ENCODE measurements at regions not wholly inside any gene's neighbourhood (a gene's known extent, or its start where the extent isn't known, plus 50 kb on each side); places are given as distances from the start of the nearest gene placed in this dataset.
"Not testable (repeated sequence)": the region's sequence is repeated elsewhere in the genome, so short reads cannot be mapped to it uniquely, and the experiment has no call there.

GRCh38 chr15:22262613-22263020 is 182.3 kb downstream of the OR4M2 start:
- H3K36me3 Mint-ChIP-seq (ENCODE audit: unreplicated experiment): peaks cover 12% of the 10 kb centered on the region
- H3K27me3 Mint-ChIP-seq (ENCODE audit: unreplicated experiment): peaks cover 9% of the 10 kb centered on the region
- H3K9me3 Mint-ChIP-seq (ENCODE audit: unreplicated experiment): peaks cover 20% of the 10 kb centered on the region
- no peak for DNase-seq
- no peak for TF ChIP-seq CTCF (IDR thresholded peaks at IDR 0.05; ENCODE audit: partially characterized antibody, unreplicated experiment)
- no peaks in the 10 kb centered on the region for H3K4me1 Mint-ChIP-seq (ENCODE audit: low read depth, unreplicated experiment)
- no peak overlapping the region for H3K4me3 Mint-ChIP-seq (ENCODE audit: unreplicated experiment)
- no peak overlapping the region for H3K27ac Mint-ChIP-seq (ENCODE audit: unreplicated experiment)

GRCh38 chr15:22263738-22264137 is 183.4 kb downstream of the OR4M2 start:
- Mint-ChIP-seq H3K4me3 (ENCODE audit: unreplicated experiment) (no peak overlapping the region), H3K4me1 (ENCODE audit: low read depth, unreplicated experiment) (no peaks in the 10 kb centered on the region), H3K27ac (ENCODE audit: unreplicated experiment) (no peak overlapping the region), H3K27me3 (ENCODE audit: unreplicated experiment) (peaks cover 9% of the 10 kb centered on the region), H3K36me3 (ENCODE audit: unreplicated experiment) (peaks cover 12% of the 10 kb centered on the region), H3K9me3 (ENCODE audit: unreplicated experiment) (peaks cover 20% of the 10 kb centered on the region)
- TF ChIP-seq CTCF (IDR thresholded peaks at IDR 0.05; ENCODE audit: partially characterized antibody, unreplicated experiment): no peak
- DNase-seq: no peak

GRCh38 chr15:22264272-22264671 is 183.9 kb downstream of the OR4M2 start:
- H3K27me3 Mint-ChIP-seq (ENCODE audit: unreplicated experiment); H3K4me1 Mint-ChIP-seq (ENCODE audit: low read depth, unreplicated experiment): not testable (repeated sequence)
- peaks cover 18% of the 10 kb centered on the region for H3K9me3 Mint-ChIP-seq (ENCODE audit: unreplicated experiment)

GRCh38 chr15:22265056-22265945 is 185.0 kb downstream of the OR4M2 start:
- H3K36me3 Mint-ChIP-seq (ENCODE audit: unreplicated experiment): peaks cover 3% of the 10 kb centered on the region
- TF ChIP-seq CTCF (IDR thresholded peaks at IDR 0.05; ENCODE audit: partially characterized antibody, unreplicated experiment): no peak
- no peaks in the 10 kb centered on the region for H3K27me3 Mint-ChIP-seq (ENCODE audit: unreplicated experiment)
- no peak overlapping the region for H3K27ac Mint-ChIP-seq (ENCODE audit: unreplicated experiment)
- no peaks in the 10 kb centered on the region for H3K4me1 Mint-ChIP-seq (ENCODE audit: low read depth, unreplicated experiment)
- no peak overlapping the region for H3K4me3 Mint-ChIP-seq (ENCODE audit: unreplicated experiment)
- no peak for DNase-seq
- peaks cover 7% of the 10 kb centered on the region for H3K9me3 Mint-ChIP-seq (ENCODE audit: unreplicated experiment)

More at GRCh38 chr15:22264272-22264671, 183.9 kb downstream of the OR4M2 start:
- H3K4me3 Mint-ChIP-seq (ENCODE audit: unreplicated experiment); H3K27ac Mint-ChIP-seq (ENCODE audit: unreplicated experiment); DNase-seq: not testable (repeated sequence)
- peaks cover 12% of the 10 kb centered on the region for H3K36me3 Mint-ChIP-seq (ENCODE audit: unreplicated experiment)

- no peak for DNase-seq
- Mint-ChIP-seq H3K4me1 (ENCODE audit: low read depth, unreplicated experiment) (no peaks in the 10 kb centered on the region), H3K4me3 (ENCODE audit: unreplicated experiment) (no peak overlapping the region), H3K36me3 (ENCODE audit: unreplicated experiment) (peaks cover 5% of the 10 kb centered on the region), H3K9me3 (ENCODE audit: unreplicated experiment) (peaks cover 9% of the 10 kb centered on the region), H3K27ac (ENCODE audit: unreplicated experiment) (no peak overlapping the region), H3K27me3 (ENCODE audit: unreplicated experiment) (no peaks in the 10 kb centered on the region)
- TF ChIP-seq CTCF (IDR thresholded peaks at IDR 0.05; ENCODE audit: partially characterized antibody, unreplicated experiment): no peak
Measured at GRCh38 chr15:22265970-22266369, 185.6 kb downstream of the OR4M2 start.
